ENCODE measurements at regions not wholly inside any gene's neighbourhood (a gene's known extent, or its start where the extent isn't known, plus 50 kb on each side); places are given as distances from the start of the nearest gene placed in this dataset.
"Not testable (repeated sequence)": the region's sequence is repeated elsewhere in the genome, so short reads cannot be mapped to it uniquely, and the experiment has no call there.

- no peak for DNase-seq (ENCODE audit: extremely low read depth, low read depth)
- TF ChIP-seq, protein P1, sequence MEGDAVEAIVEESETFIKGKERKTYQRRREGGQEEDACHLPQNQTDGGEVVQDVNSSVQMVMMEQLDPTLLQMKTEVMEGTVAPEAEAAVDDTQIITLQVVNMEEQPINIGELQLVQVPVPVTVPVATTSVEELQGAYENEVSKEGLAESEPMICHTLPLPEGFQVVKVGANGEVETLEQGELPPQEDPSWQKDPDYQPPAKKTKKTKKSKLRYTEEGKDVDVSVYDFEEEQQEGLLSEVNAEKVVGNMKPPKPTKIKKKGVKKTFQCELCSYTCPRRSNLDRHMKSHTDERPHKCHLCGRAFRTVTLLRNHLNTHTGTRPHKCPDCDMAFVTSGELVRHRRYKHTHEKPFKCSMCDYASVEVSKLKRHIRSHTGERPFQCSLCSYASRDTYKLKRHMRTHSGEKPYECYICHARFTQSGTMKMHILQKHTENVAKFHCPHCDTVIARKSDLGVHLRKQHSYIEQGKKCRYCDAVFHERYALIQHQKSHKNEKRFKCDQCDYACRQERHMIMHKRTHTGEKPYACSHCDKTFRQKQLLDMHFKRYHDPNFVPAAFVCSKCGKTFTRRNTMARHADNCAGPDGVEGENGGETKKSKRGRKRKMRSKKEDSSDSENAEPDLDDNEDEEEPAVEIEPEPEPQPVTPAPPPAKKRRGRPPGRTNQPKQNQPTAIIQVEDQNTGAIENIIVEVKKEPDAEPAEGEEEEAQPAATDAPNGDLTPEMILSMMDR (IDR thresholded peaks at IDR 0.05; ENCODE audit: low read depth, low read length), result no peak
Measured at GRCh38 chr6:28794175-28795002, 129.4 kb downstream of the TRIM27 start.

DNA sequence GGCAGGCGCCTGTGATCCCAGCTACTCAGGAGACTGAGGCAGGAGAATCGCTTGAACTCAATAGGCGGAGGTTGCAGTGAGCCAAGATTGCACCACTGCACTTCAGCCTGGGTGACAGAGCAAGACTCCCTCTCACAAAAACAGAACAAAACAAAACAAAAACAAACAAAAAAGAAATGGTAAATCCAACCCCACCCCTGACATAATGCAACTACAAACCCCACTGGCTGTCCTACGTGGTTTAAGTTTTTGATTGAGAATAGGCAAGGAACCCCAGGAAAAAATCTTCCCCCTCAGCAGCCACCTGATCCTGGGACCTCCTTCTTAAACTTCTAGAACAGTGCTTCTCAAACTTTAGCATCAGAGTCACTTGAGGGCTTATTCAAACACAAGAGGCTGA is 123.1 kb downstream of the TRIM27 start:
- DNase-seq (ENCODE audit: extremely low read depth, low read depth), result not testable (repeated sequence)

DNA sequence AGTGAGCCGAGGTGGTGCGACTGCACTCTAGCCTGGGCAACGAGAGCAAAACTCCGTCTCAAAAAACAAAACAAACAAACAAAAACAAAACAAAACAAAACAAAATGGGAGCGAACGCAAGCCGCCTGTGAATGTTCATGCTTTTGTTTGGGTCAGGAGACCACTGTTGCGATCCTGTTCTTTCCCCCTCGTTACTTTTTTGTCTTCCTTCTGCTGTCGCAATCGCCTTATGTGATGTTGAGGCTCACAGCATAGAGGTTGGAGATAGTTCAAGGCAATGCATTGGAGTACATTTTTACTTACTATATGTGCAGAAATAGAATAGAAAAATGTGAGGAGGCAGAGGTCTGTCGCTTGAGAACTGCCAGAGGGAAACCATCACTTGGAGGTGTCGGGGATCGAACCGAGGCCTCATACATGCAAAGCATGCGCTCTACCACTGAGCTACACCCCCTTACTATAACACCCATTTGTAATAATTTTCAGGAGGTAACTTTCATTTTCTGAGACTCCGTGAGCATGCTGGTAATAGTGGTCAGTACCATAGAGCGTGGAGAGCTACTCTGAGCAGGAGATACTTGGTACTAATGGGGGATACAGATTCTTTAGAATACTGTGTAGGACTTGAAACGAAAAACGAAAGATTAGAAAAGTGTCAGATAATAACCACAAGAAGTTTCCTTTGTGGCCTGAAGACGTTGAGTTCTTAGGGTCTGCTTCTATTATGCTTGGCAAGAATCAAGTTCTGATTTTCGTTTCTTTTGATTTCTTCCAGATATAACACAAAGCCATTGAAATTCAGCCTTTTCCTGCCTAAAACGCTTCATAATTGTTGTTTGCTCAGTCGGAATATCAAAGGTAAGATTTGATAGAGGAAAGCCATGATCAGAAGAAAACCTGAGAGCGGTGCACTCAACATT is 121.1 kb downstream of the TRIM27 start:
- no peak for DNase-seq (ENCODE audit: extremely low read depth, low read depth)
- TF ChIP-seq, protein P1 (IDR thresholded peaks at IDR 0.05; ENCODE audit: low read depth, low read length), result no peak

DNA sequence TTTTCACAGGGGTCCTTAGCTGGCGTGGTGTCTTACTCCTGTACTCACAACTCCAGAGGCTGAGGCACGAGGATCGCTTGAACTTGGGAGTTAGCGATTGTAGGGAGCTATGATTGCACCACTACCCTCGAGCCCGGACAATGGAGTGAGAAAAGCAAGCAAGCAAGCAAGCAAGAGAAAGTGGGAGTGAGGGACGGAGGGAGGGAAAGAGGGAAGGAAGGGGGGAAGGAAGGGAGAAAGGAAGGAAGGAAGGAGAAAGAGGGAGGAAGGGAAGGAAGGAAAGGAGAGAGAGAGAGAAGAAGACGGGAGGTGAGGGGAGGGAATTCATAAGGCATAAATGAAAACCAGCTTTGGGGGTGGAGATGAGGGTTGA is 120.5 kb downstream of the TRIM27 start:
- TF ChIP-seq, protein P1 (IDR thresholded peaks at IDR 0.05; ENCODE audit: low read depth, low read length), result no peak
- no peak for DNase-seq (ENCODE audit: extremely low read depth, low read depth)

DNA sequence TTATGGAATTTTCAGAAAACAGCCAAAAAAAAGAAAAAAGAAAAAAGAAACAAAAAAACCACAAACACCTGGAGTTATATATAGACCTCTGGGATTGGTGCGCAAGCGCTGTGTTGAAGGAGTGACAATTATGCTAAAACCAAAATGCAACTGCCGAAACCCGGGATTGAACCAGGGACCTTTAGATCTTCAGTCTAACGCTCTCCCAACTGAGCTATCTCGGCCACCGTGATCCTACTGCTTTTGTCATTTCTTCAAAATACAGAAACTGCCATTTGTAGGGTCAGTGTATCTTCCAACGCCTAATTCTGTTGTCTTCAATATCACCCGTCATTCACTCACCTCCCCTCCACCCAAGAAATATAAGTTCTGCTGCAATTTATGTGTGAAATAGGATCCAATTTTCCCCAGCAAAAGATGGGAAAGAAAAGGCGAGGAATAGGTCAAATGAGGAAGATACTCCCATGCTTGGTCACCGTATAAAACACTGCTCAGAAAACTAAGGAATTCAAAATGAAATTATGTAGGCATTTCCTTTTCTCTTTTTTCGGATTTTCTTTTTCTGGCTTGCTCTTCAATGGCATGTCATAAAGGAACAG is 116.0 kb downstream of the TRIM27 start:
- TF ChIP-seq, protein P1 (IDR thresholded peaks at IDR 0.05; ENCODE audit: low read depth, low read length), result no peak
- no peak for DNase-seq (ENCODE audit: extremely low read depth, low read depth)

DNA sequence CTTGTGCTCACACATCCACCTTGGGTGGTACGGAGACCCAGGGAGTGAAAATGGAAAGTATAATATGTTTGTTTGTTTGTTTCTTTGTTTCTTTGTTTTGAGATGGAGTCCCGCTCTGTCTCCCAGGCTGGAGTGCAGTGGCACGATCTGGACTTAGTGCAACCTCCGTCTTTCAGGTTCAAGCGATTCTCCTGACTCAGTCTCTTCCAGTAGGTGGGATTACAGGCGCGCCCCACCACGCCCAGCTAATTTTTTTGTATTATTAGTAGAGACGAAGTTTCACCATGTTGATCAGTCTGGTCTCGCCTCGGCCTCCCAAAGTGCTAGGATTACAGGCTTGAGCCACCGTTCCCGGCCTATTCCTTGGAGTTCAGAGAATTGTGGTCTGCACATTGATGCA is 115.4 kb downstream of the TRIM27 start:
- TF ChIP-seq, protein P1 (IDR thresholded peaks at IDR 0.05; ENCODE audit: low read depth, low read length), result no peak
- no peak for DNase-seq (ENCODE audit: extremely low read depth, low read depth)

GRCh38 chr6:28809947-28810658 is 113.7 kb downstream of the TRIM27 start:
- DNase-seq (ENCODE audit: extremely low read depth, low read depth), result no peak
- TF ChIP-seq, protein P1 (IDR thresholded peaks at IDR 0.05; ENCODE audit: low read depth, low read length), result no peak
